ENCODE measurements at regions not wholly inside any gene's neighbourhood (a gene's known extent, or its start where the extent isn't known, plus 50 kb on each side); places are given as distances from the start of the nearest gene placed in this dataset.

DNA sequence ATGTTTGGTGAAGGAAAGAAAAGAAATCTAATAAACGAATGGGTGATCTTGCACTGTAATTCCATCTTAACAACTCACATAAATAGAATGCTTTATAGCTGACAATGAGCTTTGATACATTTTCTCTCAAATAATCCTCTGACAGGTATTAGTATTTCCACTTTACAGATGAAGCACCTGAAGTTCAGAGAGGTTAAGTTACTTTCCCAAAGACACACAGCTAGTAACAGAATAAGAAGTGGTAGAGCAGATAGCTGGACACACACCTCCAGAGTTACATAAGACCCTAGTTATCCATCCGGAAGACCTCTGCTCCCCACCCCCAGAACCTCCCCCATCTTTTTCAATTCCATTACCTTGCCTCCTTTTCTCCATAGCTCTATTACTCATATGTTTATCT lies 213.3 kb upstream of the ZC3H12A start:
- H3K27ac Mint-ChIP-seq, result no peak overlapping the region
- Histone ChIP-seq H3K4me3 (no peak overlapping the region), H4K20me1 (replicated peaks; ENCODE audit: insufficient read depth) (no peaks in the 10 kb centered on the region), H2AFZ (no peak overlapping the region), H3K27me3 (ENCODE audit: insufficient read depth) (no peaks in the 10 kb centered on the region), H3K4me1 (ENCODE audit: insufficient read depth) (peaks cover 23% of the 10 kb centered on the region), H3F3A (replicated peaks; ENCODE audit: low read depth) (no peaks in the 10 kb centered on the region), H3K4me2 (no peak overlapping the region), H3K36me3 (ENCODE audit: insufficient read depth) (no peaks in the 10 kb centered on the region), H3K9me2 (ENCODE audit: insufficient read depth) (no peaks in the 10 kb centered on the region), H3K79me2 (replicated peaks; ENCODE audit: insufficient read depth) (no peaks in the 10 kb centered on the region), H3K27ac (ENCODE audit: low read depth) (no peak overlapping the region)
- H3K36me3 Mint-ChIP-seq (ENCODE audit: low read depth), result no peaks in the 10 kb centered on the region; the same call in 2 of the 3 replicates
- no peaks in the 10 kb centered on the region; the same call in 2 of the 3 replicates for H3K9me3 Mint-ChIP-seq
- ATAC-seq (no peak), DNase-seq (ENCODE audit: low spot score) (no peak)
- H3K4me3 Mint-ChIP-seq, result no peak overlapping the region
- no peak for TF ChIP-seq CREB1 (CRISPR knock-in tag; IDR thresholded peaks at IDR 0.05; ENCODE audit: low read depth)
- no peak for TF ChIP-seq JUNB (IDR thresholded peaks at IDR 0.05; ENCODE audit: unreplicated experiment)
- no peak for TF ChIP-seq EZH2phosphoT487 (IDR thresholded peaks at IDR 0.05; ENCODE audit: unreplicated experiment)
- TF ChIP-seq, protein P1, sequence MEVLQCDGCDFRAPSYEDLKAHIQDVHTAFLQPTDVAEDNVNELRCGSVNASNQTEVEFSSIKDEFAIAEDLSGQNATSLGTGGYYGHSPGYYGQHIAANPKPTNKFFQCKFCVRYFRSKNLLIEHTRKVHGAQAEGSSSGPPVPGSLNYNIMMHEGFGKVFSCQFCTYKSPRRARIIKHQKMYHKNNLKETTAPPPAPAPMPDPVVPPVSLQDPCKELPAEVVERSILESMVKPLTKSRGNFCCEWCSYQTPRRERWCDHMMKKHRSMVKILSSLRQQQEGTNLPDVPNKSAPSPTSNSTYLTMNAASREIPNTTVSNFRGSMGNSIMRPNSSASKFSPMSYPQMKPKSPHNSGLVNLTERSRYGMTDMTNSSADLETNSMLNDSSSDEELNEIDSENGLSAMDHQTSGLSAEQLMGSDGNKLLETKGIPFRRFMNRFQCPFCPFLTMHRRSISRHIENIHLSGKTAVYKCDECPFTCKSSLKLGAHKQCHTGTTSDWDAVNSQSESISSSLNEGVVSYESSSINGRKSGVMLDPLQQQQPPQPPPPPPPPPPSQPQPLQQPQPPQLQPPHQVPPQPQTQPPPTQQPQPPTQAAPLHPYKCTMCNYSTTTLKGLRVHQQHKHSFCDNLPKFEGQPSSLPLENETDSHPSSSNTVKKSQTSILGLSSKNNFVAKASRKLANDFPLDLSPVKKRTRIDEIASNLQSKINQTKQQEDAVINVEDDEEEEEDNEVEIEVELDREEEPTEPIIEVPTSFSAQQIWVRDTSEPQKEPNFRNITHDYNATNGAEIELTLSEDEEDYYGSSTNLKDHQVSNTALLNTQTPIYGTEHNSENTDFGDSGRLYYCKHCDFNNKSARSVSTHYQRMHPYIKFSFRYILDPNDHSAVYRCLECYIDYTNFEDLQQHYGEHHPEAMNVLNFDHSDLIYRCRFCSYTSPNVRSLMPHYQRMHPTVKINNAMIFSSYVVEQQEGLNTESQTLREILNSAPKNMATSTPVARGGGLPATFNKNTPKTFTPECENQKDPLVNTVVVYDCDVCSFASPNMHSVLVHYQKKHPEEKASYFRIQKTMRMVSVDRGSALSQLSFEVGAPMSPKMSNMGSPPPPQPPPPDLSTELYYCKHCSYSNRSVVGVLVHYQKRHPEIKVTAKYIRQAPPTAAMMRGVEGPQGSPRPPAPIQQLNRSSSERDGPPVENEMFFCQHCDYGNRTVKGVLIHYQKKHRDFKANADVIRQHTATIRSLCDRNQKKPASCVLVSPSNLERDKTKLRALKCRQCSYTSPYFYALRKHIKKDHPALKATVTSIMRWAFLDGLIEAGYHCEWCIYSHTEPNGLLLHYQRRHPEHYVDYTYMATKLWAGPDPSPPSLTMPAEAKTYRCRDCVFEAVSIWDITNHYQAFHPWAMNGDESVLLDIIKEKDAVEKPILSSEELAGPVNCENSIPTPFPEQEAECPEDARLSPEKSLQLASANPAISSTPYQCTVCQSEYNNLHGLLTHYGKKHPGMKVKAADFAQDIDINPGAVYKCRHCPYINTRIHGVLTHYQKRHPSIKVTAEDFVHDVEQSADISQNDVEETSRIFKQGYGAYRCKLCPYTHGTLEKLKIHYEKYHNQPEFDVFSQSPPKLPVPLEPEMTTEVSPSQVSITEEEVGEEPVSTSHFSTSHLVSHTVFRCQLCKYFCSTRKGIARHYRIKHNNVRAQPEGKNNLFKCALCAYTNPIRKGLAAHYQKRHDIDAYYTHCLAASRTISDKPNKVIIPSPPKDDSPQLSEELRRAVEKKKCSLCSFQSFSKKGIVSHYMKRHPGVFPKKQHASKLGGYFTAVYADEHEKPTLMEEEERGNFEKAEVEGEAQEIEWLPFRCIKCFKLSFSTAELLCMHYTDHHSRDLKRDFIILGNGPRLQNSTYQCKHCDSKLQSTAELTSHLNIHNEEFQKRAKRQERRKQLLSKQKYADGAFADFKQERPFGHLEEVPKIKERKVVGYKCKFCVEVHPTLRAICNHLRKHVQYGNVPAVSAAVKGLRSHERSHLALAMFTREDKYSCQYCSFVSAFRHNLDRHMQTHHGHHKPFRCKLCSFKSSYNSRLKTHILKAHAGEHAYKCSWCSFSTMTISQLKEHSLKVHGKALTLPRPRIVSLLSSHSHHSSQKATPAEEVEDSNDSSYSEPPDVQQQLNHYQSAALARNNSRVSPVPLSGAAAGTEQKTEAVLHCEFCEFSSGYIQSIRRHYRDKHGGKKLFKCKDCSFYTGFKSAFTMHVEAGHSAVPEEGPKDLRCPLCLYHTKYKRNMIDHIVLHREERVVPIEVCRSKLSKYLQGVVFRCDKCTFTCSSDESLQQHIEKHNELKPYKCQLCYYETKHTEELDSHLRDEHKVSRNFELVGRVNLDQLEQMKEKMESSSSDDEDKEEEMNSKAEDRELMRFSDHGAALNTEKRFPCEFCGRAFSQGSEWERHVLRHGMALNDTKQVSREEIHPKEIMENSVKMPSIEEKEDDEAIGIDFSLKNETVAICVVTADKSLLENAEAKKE (CRISPR knock-in tag; IDR thresholded peaks at IDR 0.05), result no peak
- no peak for TF ChIP-seq ZNF114 (CRISPR knock-in tag; IDR thresholded peaks at IDR 0.05)
- TF ChIP-seq, protein P2, sequence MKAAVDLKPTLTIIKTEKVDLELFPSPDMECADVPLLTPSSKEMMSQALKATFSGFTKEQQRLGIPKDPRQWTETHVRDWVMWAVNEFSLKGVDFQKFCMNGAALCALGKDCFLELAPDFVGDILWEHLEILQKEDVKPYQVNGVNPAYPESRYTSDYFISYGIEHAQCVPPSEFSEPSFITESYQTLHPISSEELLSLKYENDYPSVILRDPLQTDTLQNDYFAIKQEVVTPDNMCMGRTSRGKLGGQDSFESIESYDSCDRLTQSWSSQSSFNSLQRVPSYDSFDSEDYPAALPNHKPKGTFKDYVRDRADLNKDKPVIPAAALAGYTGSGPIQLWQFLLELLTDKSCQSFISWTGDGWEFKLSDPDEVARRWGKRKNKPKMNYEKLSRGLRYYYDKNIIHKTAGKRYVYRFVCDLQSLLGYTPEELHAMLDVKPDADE (IDR thresholded peaks at IDR 0.05), result no peak
- no peak for TF ChIP-seq STAT1 (IDR thresholded peaks at IDR 0.05; ENCODE audit: unreplicated experiment)
- no peak for TF ChIP-seq POLR2AphosphoS5 (IDR thresholded peaks at IDR 0.05; ENCODE audit: low read depth)
- peaks cover 9% of the 10 kb centered on the region for H3K27me3 Mint-ChIP-seq (ENCODE audit: insufficient read depth, low read depth, poor library complexity)
- H3K4me1 Mint-ChIP-seq, result peaks cover 43% of the 10 kb centered on the region
